ENCODE measurements at regions not wholly inside any gene's neighbourhood (a gene's known extent, or its start where the extent isn't known, plus 50 kb on each side); places are given as distances from the start of the nearest gene placed in this dataset.

DNA sequence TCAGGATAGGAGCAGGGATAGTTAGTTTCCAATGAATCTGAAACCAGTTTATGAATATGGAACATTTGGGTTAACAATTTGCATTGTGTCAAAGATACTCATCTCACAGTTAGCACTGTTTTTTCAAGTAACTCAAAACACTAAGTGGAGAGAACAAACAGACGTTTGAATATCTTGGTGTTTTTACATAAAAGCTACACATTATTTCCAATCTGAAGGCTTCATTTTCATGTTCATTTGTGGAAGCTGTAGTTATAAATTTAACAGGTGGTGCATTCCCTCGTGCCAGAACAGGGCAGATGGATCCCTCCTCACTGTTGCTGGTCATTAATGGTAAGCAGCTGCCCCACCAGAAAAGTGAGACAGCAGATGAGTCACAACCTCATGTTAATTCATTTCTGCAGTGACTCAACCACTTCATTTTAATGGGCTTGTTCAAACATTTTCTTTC is 286.9 kb downstream of the TMX3 start:
- TF ChIP-seq POLR2A (IDR thresholded peaks at IDR 0.05) (no peak), EP300 (IDR thresholded peaks at IDR 0.05) (no peak)
- TF ChIP-seq, protein P1, sequence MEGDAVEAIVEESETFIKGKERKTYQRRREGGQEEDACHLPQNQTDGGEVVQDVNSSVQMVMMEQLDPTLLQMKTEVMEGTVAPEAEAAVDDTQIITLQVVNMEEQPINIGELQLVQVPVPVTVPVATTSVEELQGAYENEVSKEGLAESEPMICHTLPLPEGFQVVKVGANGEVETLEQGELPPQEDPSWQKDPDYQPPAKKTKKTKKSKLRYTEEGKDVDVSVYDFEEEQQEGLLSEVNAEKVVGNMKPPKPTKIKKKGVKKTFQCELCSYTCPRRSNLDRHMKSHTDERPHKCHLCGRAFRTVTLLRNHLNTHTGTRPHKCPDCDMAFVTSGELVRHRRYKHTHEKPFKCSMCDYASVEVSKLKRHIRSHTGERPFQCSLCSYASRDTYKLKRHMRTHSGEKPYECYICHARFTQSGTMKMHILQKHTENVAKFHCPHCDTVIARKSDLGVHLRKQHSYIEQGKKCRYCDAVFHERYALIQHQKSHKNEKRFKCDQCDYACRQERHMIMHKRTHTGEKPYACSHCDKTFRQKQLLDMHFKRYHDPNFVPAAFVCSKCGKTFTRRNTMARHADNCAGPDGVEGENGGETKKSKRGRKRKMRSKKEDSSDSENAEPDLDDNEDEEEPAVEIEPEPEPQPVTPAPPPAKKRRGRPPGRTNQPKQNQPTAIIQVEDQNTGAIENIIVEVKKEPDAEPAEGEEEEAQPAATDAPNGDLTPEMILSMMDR (IDR thresholded peaks at IDR 0.05) = no peak

Measured in upper lobe of left lung (tissue), 4 donors.